Activated naive CD4-positive, alpha-beta T cell (primary cell): ENCODE measurements at regions not wholly inside any gene's neighbourhood (a gene's known extent, or its start where the extent isn't known, plus 50 kb on each side); places are given as distances from the start of the nearest gene placed in this dataset.

Experiments
- DNase-seq, 4 experiments: peaks; one replicate each; lab custom pipeline; 2025; lab: John Stamatoyannopoulos, UW

DNA sequence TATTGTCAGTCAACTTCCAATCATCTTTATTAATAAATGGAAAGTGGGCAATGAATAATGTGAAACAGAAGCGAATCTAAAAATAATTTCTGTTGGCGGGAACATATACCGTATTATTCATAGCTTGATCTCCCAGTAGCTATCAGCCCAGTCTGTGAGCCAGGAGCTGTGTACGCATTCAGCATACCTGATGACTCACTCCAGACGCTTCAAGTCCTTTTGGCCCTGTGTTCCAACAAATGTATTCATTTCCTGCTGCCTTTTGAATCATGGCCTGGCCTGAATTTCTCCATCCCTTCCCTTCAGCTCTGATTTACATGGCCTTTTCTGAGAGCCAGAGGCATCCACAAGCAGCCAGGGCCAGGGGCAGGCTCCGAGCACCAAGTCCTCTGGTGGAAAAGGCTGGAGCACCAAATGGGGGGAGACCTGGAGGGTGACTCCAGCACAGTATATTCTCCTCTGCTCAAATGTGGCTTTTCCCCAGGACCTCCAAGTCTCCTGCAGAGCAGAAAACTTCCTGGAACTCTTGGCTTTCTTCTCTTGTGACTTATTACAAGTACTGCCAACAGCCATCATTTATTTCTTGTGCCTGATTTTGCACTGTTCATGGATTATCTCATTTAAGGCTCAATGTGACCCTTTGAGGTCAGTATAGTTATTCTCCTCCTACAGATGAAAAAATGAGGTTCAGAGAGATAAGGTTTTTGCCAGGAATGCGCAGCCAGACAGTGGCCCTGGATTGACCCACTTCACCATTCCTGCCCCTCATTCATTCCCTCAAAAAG, 108.7 kb downstream of the EN1 start:
- DNase-seq = no peak

DNA sequence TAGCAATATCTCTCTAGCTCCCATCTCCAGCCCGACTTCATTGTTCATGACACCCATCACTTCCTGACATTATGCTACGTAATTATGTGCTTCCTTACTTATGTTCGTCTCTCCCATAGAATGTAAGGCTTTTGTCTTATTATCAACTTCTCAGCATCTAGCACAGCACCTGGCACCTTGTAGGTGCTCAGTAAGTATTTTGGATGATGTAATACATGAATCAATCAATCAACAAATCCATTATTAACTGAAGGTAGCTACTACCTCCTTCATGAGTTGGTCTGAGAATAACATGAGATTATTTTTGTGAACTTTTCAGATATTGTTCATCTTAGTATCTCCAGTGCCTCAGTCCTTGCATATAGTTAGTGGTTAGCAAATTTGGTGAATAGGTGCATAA, 109.3 kb downstream of the EN1 start:
- DNase-seq = no peak

DNA sequence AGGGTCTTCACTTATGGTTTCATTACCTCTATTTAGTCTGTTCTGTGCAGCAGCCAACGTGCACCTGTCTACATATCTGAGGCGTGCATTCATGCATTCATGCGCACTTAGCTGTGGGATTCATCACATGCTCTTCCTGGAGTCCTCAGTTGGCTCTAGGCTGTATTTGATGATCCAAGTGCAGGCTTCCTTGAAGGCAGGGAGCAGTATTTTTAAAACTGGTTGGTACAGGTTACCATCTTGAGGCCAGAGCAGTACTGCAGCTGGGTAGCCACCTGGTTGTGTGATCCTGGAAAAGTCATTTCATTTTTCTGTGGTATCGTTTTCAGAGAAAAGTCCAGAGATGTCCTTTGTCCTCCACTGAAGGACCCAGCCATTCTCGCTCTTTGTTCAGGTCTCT, 109.8 kb downstream of the EN1 start:
- DNase-seq = no peak

DNA sequence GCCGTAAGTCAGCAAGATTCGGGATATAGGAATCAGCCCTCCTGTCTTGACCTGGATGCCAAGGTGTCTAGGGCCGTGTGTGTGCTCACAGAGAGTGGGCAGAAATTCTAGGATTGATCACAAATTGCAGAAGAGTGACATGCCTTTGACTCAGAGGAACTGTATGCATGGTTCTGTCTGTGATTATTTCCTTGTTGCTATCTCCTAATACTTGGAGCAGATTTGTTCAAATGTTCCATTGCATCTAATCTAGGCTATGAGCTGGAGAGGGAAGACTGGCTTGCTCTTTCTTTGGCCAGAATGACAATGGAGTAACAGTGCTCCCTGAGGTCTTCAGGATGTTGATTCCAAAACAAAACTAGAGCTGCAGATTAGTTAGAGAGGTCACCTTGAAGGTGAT, 115.0 kb downstream of the EN1 start:
- no peak for DNase-seq

DNA sequence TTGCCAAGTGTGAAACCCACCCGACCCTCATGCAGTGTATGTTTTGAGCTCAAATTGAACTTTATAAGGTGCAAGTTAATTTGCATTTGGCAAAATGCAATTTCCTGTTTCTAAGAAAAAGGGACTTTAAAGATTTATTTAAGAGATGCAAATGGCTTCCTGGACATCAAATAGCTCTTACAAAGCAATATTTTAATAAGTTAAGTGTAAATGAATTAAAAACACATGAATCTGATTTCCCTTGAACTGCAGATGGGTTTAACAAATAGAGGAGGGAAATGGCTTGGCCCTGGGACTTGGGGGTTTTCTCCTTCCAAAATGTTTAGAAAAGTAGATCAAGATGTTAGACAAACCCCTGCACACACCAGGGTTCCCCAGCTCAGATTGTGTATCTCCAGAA, 116.0 kb downstream of the EN1 start:
- no peak for DNase-seq

DNA sequence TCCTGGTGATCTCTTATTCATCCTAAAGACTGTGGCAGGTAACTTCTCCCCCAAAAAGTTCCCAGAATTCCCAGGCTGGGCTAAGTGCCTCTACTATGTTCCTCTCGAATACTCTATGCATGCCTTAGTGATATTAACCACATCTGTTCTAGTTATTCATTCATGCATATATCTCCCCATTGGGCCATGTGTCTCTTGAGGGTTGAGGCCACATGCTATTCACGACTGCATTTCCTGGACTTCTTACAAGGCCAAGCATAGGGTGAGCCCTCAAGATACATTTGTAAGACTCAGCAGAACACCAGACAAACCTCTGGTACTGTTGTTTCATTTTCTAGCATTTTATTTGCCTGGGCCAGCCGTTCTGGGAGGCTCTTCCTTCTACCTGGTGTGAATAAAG, 117.0 kb downstream of the EN1 start:
- no peak for DNase-seq

DNA sequence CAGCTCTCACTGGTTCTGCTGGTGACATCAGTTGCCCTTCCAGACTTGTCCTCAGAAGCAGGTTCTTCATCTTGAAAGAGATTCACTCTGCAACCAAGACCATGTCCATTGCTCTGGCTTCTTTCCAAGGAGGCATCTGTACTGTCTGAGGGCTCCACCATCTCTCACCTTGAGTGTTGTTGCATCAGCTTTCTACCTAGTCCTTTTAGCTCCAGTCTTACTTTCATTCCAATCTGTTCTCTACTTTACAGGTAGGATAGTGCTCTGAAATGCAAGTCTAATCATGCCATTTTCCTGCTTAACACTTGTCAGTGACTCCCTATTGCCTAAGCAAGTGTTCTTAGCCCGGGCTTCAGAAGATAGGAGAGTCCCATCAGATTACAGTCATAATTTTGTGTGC, 117.7 kb downstream of the EN1 start:
- DNase-seq = no peak

DNA sequence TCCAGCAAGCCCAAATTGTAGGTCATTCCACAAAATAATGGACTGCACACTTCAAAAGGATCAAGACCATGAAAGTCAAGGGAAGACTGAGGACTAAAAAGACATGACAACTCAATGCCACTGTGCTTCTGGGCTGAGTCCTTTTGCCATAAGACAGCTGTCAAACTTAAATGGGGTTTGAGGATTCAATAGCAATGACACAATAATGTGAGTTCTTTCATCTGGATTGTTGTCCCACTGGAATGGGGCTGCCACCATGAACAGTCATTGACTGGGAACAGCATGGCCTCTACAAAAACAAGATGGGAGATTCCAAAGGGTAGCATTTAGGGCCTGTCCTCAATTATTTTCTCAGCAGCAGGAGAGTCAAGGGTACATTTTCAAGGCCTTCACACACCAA, 118.5 kb downstream of the EN1 start:
- DNase-seq = no peak

DNA sequence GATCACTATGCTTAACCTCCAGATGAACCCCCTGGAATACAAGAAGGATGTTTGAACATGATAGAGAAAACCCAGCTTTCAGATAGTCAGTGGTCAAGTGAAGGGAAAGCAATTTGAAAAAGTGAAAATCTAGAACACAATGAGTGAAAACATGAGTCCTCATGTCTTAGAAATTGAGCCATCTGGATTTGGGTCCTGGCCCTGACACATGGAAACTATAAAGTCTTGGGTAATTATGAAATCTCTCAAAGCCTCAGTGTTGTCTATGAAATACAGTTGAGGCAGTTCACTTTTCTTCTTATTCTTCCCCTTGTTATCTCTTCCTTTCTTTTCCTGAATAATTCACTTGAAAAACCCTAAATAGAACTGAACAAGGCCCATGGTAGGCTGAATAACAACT, 120.6 kb downstream of the EN1 start:
- DNase-seq = no peak

DNA sequence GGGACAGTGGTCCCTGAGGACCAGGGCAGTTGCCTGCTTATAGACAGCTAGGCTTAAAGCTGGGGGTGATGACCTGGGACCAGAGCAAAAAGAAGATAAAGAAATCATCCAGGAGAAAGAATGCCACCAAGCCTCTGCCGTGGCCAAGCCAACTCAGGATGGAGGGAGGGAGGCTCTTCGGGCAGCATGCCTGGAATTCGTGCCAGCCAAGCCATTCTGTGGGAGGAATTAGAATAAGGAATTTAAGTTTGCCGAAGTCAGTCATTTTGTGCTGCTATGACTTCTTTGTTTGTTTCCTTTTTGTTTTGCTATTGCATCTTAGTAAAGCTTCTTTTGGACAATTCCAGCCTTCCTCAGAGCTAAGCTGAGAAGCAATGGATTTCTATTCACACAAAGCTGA, 124.1 kb downstream of the EN1 start:
- DNase-seq = no peak

DNA sequence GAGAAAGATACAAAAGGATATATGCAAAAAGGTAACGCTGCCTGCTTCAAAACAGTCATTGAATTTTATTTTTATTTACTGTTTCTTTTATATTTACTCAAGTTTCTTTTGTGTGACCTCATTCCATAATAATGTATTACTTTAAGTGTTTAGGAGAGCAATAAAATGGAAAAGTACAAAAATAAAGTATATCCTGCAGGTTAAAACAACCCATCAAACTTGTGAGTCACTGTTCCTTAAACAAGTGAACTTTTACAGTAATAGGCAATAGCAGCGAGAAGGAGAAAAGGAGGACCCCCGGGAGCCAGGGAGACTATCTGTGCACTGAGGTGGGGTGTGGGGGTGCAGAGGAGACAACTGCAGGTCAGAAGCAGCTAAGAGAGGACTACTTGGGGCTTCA, 124.5 kb downstream of the EN1 start:
- no peak for DNase-seq

DNA sequence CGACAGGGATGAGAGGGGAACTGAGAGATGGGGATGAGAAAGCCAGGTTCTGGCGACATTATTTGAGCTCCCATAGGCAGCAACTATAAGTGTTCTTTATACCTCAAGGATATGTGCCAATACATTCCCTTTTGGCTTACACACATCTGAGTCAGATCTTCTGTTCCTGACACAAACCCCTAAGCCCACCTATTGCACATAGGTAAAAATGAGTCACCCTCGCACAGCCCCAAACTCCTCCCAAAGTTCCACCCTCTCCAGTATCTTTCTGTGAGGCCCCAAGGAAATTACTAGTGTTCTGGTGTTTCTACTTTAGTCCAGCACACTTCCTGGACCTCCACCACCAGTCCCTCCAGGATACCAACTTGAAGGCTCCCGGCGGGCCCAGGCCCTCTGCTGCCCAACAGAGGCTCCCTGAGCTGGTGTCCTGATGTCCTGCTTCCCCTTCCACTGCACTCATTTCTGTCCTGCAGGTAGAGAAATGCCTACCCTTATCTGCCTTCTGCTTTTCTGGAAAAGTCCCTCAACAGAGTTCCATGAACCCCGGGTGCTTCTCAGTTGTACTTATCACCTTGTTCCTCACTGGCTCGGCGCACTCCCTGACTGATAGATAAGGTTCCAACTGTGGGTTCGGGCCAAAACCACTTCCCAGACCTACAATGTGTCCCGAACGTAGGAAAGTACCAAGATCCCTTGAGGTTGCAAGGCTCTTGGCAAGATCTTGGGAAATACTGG, 125.5 kb downstream of the EN1 start:
- DNase-seq = no peak

DNA sequence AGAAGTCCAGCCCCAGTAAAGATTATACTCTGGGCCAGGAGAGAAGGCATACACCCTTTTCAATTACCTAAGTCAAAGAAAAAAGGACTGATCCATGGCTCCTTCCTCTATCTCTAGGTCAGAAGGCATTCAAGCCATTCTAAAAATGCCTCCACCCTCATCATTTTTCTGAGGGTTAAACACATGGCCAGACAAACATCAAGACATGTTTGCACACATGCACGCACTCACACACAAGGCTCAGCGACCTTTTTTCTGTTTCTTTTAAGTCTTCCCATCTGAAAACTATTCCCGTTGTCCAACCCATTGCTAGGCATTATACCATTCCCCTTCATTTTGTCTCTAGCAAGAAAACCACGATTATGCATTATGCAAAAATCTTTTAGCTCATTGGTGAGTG, 126.6 kb downstream of the EN1 start:
- no peak for DNase-seq

DNA sequence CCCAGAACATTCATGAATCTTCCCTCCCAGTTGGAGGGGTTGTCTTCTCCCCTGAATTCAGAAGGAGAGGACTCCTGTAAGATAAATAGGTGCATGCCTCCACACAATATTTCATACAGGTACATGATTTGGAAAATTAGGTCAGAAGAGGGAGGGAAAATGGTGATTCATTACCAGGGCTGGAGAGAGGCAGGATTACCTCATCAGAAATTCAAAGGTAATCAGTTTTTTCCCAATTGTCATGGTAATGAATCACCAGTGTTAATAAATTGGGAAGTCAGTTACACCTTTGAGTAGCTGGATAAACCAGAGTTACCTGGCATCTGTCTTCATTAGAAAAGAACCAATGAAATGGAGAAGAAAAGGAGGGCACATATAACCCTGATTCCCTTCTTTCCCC, 128.5 kb downstream of the EN1 start:
- DNase-seq = no peak

DNA sequence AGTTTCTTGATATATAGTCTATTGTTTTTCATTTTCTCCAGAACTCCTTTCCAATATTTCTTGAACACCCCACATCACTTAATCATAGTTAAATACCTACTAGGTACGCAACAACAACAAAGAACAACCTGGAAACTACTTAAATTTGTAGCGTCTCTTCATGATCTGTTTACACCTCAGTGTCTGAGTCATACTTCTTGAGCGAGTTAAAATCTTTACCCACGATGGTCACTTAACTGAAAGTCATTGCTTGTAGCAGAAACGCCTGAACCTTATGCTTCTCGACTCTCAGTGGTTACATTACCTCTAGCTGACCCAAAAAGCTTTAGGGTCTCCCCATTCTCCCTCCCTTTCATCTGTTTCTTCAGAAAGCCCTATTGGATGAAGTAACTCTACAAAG, 131.3 kb downstream of the EN1 start:
- DNase-seq = no peak

DNA sequence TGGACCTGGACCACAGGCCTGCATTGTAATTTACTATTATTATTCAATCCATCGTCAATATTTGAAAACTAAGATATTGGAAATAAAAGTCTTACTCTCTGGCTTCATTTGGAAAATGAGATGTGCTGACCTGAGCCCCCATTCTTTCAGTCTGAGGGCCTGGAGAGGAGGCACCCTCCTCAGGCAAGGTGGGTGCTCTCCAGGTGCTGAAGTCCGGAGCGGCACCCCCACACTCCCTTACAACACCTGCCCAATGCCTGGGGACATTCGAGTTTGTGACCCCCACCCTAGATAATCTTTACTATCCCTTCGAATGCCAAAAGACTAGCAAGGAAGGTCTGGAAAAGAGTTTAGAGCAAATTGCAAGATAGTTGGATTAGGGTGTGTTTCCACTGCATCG, 133.3 kb downstream of the EN1 start:
- DNase-seq = no peak

DNA sequence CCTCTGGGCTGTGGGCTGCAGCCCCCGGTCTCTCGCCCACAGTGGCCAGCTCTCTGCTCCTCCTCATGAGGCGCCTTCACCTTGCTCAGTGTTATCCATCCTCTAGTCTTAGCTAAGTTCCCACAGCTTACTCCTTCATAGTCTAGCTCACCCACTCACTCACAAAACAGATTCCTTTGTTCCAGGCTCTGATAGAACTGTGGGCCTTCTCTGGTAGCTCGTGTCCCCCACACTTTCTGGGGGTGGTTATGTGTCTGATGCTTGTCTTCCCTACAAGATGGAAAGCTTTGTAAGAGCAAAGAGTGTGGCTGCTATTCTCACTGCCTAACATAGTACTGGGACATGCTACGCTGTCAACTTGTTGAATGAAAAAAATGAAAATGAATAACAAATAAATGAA, 135.8 kb downstream of the EN1 start:
- no peak for DNase-seq

DNA sequence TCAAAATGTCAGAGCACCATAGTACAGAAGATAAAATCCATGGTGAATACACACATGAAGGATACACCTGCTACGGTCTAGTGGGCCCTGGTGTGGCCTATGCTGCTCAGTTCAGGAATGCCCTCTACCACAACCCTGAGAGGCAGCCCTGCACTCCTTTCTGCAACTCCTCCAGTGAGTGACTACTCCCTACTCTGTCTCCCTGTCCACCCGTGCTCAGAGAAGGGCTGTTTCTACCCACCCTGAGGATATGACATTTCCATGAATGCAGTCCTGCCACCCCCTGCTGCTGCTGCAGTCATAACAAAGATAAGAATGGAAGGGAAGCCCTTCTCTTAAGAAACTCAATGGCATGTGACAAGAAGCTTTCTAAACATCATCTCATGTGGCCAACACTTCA, 137.0 kb downstream of the EN1 start:
- no peak for DNase-seq

DNA sequence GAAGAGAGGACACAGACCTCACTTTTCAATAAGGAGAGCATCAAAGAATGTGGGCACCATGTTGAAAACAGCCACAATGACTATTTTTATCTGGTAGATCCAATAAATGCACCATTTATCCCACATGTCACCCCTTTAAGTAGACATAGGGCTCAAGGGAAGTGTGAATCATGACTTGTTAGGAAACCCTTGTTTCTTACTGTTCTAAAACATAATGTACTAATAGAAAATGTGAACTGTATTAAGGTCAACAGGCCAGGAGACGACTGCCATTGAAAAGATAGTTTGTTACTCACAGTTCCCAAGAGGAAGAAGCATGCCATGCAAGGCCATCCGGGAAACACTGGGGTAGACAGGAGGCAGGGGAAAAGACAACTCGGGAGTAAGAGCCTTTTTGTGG, 137.7 kb downstream of the EN1 start:
- DNase-seq = no peak

DNA sequence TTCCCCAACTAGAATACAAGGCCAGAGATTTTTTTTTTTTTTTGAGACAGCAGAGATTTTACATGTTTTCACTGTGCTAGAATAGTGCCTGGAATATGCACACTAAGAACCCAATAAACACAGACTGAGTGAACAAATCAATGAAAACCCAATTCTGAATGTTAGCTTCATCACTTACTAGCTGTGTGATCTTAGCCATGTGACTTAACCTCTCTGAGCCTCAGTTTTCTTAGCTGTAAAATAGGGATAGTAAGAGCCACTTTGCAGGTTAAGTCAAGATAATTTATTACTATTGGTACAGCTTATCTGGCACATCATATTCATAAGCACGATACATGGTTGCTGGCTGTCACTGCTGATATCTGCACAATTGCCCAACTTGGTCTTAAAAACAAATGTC, 140.6 kb downstream of the EN1 start:
- no peak for DNase-seq

DNA sequence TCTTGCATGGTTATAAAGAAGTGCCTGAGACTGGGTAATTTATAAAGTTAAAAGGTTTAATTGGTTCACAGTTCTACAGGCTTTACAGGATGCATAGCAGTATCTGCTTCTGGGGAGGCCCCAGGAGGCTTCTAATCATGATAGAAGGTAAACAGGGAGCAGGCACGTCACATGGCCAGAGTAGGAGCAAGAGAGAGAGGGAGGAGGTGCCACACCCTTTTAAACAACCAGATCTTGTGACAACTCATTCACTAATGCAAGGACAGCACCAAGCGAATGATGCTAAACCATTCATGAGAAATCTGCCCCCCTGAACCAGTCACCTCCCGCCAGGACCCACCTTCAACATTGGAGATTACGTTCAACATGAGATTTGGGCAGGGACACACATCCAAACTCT, 141.1 kb downstream of the EN1 start:
- no peak for DNase-seq

DNA sequence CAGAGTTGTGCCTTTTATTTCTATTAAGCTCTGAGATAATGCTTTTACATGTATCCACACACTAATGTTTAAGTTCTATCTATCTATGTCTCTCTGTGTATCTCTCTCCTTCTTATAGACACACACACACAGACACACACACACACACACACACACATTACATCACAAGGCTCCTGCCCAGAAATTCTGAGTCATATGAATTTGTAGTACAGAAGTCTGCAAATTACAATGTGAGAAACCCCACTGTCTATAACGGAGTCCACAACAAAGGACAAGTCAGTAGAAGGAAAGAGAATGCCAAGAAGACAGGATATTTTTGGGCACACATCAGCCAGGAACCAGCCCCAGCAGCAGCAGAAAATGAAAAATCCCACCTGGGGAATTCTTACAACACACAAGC, 142.4 kb downstream of the EN1 start:
- no peak for DNase-seq

DNA sequence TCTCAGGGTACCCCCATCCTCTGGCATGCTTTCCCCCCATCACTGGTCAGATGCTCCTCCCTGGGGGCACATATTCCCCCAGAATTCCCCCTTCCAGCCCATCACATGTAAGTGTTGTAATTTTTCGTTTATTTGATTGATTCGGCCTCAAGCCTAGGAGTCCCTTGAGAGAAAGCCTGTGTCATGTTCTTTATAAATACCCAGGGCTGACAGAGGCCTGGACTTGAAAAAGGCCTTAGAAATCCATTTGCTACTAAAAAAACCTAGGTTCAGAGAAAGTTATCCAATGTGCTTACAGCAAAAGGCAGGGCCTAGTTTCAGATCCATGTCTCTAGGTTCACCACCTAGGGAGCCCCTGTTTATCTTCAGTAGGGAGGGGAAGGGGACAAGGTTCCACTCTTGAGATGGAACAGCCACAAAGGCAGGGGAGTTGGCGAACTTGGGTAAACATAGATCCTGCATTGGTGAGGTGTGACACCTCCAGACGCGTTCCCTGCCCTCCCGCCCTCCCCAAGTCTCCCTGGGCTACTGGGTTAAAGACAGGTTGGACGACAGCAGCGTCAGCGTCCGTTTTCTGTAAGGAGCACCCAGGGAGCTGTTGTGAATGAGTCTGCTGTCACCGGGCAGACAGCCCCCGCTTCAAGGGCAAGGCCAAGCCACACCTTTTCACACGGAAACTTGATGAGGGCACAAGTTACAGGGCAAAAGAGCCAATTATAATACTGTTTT, 147.8 kb downstream of the EN1 start:
- DNase-seq = no peak
